Smooth muscle cell of the brain vasculature (primary cell): ENCODE measurements at regions not wholly inside any gene's neighbourhood (a gene's known extent, or its start where the extent isn't known, plus 50 kb on each side); places are given as distances from the start of the nearest gene placed in this dataset.
"Not testable (repeated sequence)": the region's sequence is repeated elsewhere in the genome, so short reads cannot be mapped to it uniquely, and the experiment has no call there.

Source experiments
- DNase-seq: peaks from one replicate; pipeline ENCODE4 v3.0.0-alpha.2; 2012; ENCODE audit warnings: low read depth, low spot score

DNA sequence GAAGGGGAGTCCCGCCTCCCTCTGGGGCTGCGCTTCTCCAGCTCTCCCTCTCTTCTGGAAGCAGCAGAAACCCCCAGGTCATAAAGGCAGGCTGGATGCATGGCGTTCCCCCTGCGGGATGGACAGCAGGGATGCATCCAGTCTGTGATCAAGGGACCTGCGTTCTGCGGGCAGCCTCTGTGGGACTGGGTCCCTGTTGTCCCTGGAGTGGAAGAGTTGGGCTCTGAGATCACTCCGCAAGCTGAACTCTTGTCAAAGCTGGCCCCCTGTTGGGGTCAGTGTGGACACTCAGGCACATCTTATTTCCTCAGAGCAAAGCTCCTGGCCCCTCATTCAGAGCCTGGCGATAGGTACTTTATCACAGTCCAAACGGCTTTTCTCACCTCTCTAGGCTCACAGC is 341.2 kb downstream of the PTPRU start:
- no peak for DNase-seq

DNA sequence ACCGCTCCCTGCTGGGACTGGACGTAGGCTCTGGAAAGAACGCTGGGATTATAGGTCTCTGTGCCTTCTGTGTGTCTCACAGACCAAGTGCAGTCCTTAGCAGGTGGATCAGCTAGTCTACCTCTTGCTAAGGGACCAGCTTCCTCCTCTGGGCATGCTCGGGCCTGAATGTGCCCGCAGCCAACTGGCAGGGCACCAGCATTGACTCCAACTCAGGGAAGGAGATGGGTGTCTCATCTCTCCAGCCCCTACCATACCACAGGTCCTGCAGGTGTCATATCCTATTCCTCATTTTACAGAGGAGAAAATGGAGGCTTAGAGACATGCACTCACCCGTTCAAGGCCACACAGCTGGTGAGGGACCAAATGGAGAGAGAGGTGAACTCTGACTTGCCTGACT is 340.2 kb downstream of the PTPRU start:
- no peak for DNase-seq

DNA sequence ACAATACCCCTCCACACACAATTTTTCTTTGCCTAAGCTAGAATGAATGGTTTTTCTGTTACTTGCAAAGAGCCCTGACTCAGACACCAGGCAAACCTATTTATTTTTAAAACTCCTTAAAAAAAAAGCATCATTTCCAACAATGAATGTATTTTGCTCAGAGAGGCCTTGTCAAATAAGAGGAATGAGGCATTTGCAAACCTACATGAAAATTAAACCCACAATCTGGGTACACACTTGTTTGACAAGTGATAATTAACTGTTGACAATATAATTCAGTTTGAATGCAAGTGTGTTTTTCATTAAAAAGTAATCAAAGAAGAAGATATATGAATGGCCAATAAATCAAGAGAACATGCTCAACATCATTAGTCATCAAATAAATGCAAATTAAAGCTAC is 339.5 kb downstream of the PTPRU start:
- DNase-seq: no peak

DNA sequence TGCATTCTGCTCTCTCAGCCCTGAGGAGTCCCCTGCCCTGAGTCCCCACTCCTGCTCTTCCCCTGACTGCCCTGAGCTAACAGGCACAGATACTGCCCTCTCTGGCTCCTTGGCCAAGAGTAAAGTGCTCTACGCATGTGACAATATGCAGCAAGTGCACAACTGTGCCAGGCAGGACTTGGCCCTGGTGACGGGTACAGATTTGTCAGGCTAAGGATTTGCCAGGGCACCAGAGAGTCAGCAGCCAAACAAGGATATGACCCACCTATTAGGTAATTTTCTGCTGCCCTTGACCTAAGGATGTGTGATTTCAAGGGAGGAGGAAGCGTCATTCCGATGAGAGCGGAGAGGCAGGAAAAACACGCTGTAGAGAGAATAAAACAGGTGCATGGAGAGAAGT is 339.0 kb downstream of the PTPRU start:
- no peak for DNase-seq

DNA sequence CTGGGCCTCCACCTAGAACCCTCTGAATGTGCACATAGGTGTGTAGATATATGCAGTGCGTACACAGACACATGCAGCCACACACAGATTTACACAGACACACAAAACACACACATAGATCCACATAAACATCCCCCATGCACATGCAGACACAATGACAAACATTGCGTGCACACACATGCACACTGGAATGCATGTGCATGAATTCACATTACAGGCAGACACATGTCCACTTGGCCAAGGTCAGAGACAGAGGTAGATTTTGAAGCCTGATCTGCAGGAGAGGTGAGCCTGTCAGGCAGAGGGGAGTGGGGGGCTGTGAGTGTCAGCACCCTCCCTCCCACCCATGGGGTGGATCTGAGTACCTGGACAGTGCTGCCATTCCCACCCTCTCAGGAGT is 338.5 kb downstream of the PTPRU start:
- no peak for DNase-seq

DNA sequence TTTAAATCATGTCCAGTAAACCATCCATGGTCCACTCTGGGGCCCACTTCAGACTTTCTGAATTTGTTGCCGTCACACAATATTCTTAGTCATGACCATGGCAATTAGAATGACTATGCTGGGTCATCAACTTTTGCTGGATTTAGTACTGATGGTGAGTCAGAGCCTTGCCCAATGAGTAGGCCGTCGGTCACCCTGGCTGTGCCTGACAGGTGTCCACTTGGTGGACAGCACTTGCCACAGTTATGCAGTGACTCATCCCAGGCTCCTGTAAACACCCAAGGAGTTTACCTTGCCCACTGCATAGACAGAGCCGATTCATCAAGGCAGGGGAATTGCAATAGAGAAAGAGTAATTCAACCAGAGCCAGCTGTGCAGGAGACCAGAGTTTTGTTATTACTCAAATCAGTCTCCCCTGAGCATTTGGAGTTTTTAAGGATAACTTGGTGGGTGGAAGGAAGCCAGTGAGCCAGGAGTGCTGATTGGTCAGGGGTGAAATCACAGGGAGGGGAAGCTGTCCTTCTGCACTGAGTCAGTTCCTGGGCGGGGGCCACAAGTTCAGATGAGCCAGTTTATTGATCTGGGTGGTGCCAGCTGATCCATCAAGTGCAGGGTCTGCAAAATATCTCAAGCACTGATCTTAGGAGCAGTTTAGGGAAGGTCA is 333.8 kb downstream of the PTPRU start:
- peak; percentile 2 for DNase-seq

DNA sequence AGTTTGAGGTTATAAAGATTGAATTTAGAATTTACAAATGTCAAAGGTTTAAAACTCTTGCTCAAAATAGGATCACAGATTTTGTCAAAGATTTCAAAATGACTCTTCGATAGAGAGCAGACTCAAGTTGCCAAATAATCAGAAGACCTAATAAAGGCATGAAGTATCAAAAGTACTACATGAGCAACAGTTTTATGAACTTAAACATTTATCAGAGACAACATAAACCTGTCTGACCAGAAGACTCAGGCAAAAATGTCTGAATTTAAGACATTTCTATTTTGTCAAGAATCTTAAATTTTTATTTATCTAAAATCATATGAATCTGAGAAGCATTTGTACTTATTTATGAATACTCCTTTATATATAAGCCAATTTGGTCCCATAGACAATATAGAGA is 330.9 kb downstream of the PTPRU start:
- DNase-seq: no peak

DNA sequence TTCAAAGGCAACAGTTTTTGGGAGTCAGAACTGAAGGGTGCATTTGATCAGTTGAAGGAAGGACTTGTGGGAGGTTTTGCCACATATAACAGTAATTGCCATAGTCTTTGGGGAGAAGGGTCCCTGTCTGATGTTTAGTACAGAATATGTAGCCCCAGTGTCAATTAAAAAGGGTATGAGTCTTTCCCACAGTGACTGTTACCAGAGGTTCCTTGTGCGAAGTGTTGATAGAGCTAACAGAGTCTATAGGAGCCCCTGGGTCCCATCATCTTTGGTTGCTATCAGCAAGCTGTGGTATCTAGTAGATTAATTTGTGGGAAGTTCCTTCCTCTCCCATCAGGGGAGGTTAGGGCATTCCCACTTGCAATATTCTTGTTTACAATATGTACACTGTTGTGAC is 329.2 kb downstream of the PTPRU start:
- no peak for DNase-seq

DNA sequence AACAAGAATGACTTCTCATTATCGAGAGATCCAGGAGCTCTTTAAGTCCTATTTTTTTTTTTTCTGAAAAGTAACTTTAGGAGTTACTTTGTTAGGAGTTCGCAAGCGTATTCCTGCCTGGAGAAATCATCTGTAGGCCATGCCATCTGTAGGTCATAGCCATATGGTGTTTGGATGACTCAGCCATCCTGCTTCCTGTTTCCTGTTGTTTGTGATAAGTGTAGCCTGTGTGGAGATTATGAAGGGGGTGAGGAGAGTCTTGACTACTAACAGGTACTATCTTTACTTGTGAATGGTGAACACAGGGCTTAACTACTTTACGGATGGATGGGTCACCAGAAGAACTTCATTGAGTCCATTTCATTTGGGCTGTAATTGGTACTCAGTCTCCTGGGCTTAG is 327.2 kb downstream of the PTPRU start:
- no peak for DNase-seq

DNA sequence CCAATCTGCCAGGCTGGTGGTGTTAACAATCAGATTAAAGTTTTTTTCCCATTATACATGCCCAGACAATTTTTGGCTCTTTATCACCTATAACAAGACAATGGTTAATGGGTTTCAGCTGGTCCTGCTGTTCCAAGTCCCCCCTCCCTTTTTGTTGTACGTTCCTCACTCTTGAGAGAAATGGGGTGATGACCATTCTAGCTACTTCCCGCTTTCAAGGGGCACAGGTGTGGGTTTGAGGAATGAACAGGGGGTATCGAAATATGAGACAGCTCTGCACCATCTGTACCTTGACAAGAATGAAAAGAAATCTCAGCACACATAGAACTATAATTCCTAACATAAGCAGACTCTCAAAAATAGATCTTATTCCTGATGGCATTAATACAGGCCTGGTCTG is 326.8 kb downstream of the PTPRU start:
- DNase-seq: no peak

DNA sequence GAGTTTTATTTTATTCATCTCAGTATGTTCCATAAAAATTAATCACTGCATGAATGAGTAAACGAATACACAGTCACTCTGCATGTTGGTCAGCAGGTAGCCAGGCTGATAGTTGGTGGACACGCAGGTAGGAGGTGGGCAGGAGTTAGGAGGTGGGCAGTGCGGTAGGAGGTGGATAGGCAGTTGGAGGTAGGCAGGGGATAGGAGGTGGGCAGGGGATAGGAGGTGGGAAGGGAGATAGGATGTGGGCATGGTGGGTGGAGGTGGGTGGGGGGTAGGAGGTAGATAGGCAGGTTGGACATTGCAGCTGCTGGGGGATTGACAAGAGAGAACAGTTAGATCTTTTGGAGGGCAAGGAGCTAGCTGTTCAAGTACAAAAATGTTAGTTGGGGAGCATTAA is 322.7 kb downstream of the PTPRU start:
- DNase-seq: no peak

DNA sequence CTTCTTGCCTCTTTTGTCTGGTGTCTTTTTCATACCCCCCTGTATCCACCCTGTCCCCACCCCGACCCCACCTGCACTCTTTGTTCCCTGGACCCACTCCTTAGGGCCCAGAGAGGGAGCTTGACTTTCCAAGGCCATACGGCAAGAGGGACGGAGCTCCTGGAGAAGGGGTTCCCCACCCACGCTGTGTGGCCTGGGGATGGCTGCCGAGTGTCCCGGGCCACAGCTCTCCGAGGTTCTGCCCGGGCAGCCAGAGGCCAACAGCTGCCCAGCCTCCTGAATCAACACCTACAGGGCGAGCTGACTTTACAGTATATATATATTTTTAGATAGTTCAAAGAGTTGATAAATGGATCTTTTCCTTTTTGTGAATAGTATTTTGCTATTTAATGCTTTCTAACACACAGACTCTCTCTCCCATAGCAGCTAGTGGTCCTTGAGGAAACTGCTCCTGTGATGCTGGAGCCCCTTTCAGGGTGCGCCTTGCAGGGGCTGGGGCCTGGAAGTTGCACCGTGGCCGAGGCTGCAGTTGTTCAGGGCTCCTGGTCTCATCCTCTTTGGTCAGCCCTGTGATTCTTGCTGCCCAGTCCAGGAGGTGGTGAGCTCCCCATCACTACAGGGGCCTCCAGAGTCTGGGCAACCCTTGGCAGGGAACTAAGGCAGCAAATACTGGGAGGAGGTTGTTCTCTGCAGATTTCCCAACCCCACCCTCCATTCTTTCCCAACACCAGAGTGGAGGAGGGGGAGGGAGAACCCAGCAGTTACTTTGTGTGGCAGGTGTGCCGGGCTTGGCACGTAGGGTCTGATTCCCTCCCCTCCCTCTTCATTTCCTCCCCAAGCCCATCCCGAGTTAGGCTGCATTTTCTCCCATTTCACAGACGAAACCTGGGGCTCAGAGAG is 321.6 kb downstream of the PTPRU start:
- no peak for DNase-seq

DNA sequence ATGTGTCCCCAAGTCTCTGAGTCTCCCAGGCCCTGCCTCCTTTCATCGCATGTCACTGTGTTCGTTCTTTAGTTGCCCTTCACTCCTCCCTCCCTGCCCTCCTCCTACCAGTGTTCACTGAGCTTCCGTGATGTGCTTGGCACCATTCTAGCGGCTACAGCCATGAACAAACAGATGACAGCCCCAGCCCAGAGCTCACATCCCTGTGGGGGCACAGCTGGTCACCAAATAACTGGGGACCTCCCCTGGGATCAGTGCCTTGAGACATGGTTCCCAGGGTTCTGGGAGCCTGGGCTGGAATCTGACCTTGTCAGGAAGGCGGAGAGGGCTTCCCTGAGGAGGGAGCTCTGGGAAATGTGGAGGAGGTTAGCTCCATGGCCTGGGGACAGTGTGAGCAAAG is 320.7 kb downstream of the PTPRU start:
- no peak for DNase-seq

DNA sequence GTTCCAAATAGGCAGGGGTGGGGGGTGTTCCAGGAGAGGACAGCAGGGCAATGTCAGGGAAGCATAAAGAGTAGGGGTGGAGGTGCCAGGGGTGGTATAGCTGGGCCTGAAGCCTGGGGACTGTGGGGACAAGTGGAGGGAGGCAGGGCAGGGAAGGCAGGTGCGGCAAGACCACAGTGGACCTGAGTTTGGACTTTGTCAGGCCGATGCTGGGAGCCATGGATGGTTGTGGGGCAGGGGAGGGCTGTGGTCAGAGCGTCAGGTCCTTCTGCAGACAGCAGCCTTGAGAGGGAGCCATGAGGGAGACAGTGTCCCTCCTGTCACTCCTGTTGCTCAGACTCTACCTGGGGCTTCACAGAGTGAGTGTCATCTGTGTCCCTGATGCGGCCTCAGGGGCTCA is 320.3 kb downstream of the PTPRU start:
- DNase-seq: no peak

DNA sequence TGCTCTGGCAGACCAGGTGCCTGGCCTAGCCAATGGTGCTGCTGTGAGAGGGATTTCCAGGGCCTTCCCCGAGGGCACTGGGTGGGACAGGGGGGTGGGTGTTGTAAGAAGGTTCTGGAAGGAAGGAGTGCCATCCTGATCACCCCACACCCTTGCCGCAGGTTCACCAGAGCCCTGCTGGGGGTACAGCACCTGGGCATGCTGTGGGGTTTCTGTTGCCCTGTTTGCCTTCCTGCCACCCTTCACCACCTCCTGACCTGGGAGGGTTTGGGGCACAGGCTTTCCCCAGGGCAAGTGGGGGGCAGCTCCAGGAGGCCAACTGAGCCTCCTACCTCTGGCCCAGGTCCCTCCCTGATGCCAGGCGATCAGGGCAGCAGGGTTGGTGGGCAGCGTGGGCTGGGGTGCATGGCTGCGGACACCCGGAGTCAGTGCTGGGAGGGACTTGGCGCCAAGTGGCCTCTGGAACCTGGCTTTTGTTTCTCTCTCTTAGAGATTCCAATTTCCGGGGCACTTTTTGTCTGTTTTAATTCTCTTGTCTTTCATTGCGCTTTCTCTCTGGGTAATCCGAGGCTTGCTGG is 318.8 kb downstream of the PTPRU start:
- DNase-seq: no peak

DNA sequence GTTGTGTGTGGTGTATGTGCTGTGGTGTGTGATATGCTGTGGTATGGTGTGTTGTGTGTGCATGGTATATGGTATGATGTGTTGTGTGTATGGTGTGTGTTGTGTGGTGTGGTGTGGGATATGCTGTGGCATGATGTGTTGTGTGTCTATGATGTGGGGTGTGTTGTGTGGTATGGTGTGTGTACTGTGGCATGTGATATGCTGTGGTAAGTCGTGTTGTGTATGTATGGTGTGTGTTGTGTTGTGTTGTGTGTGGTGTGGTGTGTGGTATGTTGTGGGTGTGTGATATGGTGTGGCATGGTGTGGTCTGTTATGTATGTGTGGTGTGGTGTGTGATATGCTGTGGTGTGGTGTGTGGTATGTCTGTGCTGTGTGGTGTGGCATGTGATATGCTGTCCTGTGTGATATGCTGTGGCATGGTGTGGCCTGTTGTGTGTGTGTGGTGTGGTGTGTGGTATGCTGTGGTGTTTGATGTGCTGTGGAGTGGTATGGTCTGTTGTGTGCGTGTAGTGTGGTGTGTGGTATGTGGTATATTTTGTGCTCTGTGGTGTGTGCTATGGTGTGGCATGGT is 318.0 kb downstream of the PTPRU start:
- DNase-seq: no peak

DNA sequence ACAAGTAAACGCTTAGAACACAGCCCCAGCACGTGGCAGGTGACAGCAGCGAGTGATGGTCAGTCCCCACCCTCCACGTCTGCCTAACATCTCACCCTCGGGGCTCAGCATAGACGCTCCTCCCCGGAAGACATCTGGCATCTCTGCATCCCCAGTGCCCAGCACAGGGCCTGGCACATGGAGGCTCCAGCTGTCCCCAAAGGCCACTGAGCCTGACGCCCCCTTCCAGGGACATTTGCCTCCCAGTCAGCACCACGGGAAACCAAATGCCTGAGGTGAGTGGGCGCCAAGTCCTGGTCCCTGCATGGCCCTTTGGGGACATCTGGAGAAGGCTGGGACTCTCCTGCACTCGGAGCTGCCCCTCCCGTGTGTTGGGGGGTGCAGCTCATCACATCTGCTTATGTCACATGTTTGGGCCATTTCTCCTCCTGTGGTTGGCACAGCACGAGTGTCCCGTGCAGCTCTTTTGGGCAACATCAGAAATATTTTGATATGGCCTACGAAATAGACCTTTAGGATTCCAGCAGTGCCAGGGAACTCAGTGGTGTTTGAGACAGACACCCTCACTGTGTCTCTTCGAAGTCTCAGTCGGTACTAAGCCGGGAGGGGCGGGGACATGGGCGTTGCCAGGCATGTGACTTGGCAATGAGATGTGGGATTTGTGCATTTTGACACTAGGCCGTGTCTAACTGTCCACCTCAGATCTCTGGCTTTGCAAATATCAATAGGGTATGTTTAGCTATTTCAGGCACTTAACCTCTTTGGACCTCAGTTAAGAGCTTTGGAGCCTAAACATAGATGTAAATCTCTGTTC is 315.0 kb downstream of the PTPRU start:
- no peak for DNase-seq

DNA sequence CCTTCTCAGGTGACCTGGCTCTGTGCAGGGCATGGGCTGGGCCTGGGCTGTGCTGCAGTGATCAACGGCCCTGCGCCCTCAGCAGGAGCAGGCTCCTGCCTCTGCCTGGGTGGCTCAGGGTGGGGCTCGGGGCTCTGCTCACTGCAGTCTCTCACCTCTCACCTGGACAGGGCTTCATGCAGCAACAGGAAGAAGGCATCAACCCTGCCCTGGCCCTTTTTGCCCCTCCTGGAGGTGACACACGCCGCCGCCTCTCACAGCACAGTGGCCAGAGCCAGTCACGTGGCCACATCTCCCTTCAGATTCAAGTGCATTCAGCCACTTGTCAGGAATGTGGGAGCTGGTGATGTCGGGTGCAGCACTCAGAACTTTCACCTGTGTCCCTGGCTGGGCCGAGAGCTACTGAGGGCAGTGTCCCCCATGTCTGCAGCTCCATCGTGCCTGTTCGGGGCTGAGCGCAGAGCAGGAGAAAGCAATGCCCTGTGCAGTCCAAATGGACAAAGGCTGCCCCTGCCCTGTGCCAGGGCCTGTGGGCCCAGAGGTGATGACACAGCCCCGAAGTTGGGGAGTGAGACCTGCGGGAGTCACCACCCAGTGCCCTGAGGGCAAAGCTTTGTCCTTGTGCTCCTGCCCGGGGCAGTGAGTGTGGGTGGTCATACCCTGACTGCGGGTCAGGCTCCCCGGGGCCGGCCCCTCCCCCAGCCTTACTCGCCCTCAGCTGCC is 314.0 kb downstream of the PTPRU start:
- DNase-seq: no peak

DNA sequence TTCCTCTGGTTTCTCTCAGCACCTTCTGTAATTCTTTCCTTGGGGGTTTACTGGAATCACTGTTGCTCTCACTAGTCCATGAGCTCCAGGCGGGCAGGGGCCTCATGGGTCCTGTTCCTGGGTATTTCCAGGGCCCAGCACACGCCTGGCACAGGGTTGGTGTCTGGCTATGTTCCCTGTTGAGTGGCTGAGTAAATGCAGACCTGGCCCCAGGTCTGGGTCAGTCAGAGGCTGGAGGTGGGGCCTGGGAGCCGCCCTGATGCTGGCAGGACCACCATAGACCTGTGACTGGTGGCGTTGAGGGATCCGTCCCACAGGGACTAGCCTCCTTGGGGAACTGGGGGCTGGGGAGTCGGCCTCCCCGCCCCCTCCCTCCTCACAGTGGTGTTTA is 313.4 kb downstream of the PTPRU start:
- not testable (repeated sequence) for DNase-seq

DNA sequence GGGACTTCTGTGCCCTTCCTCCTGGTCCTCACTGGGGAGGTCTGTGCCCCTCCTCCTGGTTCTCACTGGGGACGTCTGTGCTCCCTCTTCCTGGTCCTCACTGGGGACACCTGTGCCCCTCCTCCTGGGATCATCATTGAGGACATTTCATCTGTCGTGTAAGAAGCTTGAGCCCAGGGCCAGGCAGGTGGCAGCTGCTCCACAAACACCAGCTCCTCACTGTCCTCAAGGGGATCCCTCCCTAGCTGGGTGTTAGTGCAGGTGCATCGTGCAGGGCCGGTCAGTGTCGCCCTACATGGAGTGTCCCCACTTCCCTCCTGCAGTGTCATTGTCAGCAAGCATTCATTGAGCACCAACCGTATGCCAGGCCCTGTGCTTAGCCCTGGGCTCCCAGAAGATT is 312.7 kb downstream of the PTPRU start:
- no peak for DNase-seq

DNA sequence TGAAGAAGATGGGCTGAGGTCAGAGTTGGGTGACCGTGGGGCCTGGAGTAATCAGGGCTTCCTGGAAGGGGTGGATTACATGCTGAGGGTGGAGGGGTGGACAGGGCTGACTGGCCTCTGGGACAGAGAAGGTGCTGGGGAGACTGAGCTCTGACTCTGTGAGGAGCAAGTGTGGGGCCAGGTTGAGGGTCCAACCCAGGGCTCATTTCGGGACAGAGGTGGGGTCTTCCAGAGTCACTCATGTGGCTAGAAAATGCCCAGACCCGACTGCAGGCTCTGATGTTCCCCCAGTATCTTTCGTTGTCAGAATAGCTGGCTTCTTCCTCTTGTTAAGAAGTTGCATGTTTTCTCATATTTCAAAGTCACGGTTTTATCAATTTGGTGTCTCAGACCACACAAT is 311.8 kb downstream of the PTPRU start:
- no peak for DNase-seq
